Chondrocyte (in vitro differentiated cells): ENCODE measurements at regions not wholly inside any gene's neighbourhood (a gene's known extent, or its start where the extent isn't known, plus 50 kb on each side); places are given as distances from the start of the nearest gene placed in this dataset.

ENCODE experiments used
- DNase-seq: peaks from one replicate; pipeline ENCODE4 v3.0.0; 2021; ENCODE audit warnings: mixed read lengths, low spot score
- H3K27ac Mint-ChIP-seq: one replicate; pipeline ENCODE4 v1.8.0; 2021; ENCODE audit warnings: mild to moderate bottlenecking, moderate library complexity, mixed read lengths; ENCODE audit not compliant: unreplicated experiment
- H3K27me3 Mint-ChIP-seq: 2 replicates; pipeline ENCODE4 v1.8.0; 2021; ENCODE audit warnings: low read depth, mixed read lengths
- H3K36me3 Mint-ChIP-seq: 2 replicates; pipeline ENCODE4 v1.8.0; 2021; ENCODE audit warnings: low read depth, mixed read lengths
- H3K4me1 Mint-ChIP-seq: 2 replicates; pipeline ENCODE4 v1.8.0; 2021; ENCODE audit warnings: low read depth, mild to moderate bottlenecking, mixed read lengths
- H3K4me3 Mint-ChIP-seq: one replicate; pipeline ENCODE4 v1.8.0; 2021; ENCODE audit warnings: mild to moderate bottlenecking, moderate library complexity, mixed read lengths; ENCODE audit not compliant: unreplicated experiment
- H3K9me3 Mint-ChIP-seq: 2 replicates; pipeline ENCODE4 v1.8.0; 2021; ENCODE audit warnings: low read depth, mixed read lengths
- TF ChIP-seq, protein P1 (sequence below): fragments of 200-600 bp; sonication (generic); IDR thresholded peaks from 2 replicates; pipeline ENCODE4 v1.5.0; 2021; ENCODE audit warnings: antibody characterized with exemption, mild to moderate bottlenecking, moderate library complexity

DNA sequence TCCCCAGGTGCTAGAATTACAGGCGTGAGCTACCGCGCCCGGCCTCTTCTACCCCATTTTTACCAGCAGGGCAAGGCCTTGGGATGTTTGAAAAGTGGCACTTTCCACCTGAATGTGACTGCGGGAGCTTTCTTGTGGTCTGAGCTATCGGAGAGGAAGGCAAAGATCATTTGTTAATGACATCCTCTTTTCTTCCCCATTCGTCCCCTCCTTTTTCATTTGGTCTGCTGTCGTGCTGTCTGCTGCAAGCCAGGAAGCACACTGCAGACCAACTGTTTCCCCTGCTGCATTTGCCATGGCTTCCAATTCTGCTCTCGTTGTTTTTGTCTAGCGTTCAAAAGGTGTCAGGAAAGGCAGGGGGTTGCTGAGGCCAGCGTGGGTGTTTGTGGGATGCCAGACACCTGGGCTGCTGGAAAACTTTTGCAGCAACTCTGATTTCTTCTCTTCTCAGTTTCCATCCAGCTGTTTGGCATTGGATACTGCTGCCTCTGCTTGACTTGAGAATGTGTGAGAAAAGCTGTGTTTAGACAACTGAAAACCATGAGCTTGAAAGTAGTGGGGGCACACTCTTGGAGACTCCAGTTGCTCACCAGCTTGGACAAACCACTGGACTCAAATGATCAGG, 196.4 kb upstream of the MSX2 start:
- H3K4me3 Mint-ChIP-seq = no peak overlapping the region
- no peak for DNase-seq
- H3K36me3 Mint-ChIP-seq = no peaks in the 10 kb centered on the region
- H3K27ac Mint-ChIP-seq = no peak overlapping the region
- peaks cover 21% of the 10 kb centered on the region for H3K4me1 Mint-ChIP-seq
- H3K9me3 Mint-ChIP-seq = no peaks in the 10 kb centered on the region
- H3K27me3 Mint-ChIP-seq = no peaks in the 10 kb centered on the region
- TF ChIP-seq, protein P1, sequence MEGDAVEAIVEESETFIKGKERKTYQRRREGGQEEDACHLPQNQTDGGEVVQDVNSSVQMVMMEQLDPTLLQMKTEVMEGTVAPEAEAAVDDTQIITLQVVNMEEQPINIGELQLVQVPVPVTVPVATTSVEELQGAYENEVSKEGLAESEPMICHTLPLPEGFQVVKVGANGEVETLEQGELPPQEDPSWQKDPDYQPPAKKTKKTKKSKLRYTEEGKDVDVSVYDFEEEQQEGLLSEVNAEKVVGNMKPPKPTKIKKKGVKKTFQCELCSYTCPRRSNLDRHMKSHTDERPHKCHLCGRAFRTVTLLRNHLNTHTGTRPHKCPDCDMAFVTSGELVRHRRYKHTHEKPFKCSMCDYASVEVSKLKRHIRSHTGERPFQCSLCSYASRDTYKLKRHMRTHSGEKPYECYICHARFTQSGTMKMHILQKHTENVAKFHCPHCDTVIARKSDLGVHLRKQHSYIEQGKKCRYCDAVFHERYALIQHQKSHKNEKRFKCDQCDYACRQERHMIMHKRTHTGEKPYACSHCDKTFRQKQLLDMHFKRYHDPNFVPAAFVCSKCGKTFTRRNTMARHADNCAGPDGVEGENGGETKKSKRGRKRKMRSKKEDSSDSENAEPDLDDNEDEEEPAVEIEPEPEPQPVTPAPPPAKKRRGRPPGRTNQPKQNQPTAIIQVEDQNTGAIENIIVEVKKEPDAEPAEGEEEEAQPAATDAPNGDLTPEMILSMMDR = no peak

DNA sequence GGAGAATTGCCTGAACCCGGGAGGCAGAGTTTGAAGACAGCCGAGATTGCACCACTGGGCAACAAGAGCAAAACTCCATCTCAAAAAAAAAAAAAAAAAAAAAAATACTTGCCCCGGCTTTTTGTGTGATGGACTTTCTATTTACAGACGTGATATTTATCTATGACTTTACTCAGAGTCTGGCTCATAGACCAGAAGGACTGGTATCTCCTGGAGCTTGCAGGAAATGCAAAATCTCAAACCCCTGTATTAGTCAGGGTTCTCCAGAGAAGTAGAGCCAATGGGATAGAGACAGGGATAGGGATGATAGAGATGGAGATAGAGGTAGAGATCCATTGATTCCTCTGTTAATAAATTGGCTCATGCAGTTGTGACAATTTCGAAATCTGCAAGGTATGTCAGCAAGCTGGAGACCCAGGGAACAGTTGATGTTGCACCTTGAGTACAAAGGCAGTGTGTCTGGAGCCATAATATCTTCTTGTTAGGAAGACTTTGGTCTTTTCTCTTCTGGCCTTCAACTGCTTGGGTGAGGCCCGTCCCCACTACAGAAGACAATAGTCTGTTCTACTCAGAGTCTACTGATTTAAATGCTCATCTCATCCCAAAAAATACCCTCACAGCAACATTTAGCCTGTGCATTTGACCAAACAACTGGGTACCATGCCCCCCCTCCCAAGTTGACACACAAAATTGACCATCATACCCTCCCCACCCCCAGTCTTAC, 195.4 kb upstream of the MSX2 start:
- H3K4me3 Mint-ChIP-seq = no peak overlapping the region
- H3K36me3 Mint-ChIP-seq = no peaks in the 10 kb centered on the region
- no peak overlapping the region for H3K27ac Mint-ChIP-seq
- TF ChIP-seq, protein P1 = no peak
- peaks cover 30% of the 10 kb centered on the region for H3K4me1 Mint-ChIP-seq
- no peak for DNase-seq
- H3K9me3 Mint-ChIP-seq = no peaks in the 10 kb centered on the region
- H3K27me3 Mint-ChIP-seq = no peaks in the 10 kb centered on the region

DNA sequence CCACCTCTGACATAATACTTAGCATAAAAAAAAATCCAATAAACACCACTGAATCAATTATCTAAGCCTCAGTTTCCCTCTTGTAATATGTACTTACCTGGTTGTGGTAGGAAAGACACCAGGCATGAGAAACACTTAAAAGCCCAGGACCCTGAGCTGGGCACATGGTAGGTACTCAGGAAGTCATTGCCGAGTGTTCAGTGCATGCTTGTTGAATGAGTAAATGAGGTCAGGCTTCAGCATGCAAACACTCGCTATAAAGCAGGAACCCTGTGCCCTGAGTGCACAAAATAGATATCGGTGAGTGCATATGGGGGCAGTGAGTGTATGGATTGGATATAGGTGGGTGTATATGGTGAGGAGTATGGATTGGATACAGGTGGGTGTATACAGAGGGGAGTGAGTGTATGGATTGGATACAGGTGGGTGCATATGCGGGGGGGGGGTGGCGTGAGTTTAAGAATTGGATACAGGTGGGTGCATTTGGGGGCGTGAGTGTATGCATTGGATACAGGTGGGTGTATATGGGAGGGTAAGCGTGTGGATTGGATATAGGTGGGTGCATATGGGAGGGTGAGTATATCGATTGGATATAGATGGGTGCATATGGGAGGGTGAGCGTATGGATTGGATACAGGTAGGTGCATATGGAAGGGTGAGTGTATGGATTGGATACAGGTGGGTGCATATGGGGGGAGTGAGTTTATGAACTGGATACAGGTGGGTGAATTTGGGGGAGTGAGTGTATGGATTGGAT, 194.3 kb upstream of the MSX2 start:
- no peak overlapping the region for H3K4me3 Mint-ChIP-seq
- peaks cover 34% of the 10 kb centered on the region for H3K4me1 Mint-ChIP-seq
- no peaks in the 10 kb centered on the region for H3K36me3 Mint-ChIP-seq
- TF ChIP-seq, protein P1 = no peak
- DNase-seq = no peak
- no peak overlapping the region for H3K27ac Mint-ChIP-seq
- H3K27me3 Mint-ChIP-seq = no peaks in the 10 kb centered on the region
- no peaks in the 10 kb centered on the region for H3K9me3 Mint-ChIP-seq

DNA sequence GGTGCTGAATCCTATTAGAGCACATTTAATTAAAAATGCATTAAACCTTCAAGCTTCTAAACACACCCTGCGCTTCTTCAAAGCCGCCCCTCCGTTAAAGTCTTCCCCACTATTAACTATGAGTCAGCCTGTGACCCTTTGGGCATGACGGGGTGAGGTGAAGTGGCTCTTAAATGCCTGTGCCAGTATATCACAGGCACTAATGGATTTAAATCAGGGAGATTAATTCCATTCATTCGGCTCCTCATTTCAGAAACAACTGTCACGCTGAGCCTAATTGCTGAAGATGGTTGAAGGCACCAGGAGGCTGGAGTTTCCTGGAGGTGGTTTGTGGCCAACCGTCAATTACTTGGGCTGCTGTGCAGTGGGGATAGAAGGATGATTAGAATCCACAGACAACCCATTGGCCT, 192.6 kb upstream of the MSX2 start:
- no peak for DNase-seq
- peak overlapping the region; percentile 59 for H3K27ac Mint-ChIP-seq
- TF ChIP-seq, protein P1 = no peak
- no peaks in the 10 kb centered on the region for H3K36me3 Mint-ChIP-seq
- no peak overlapping the region for H3K4me3 Mint-ChIP-seq
- H3K9me3 Mint-ChIP-seq = no peaks in the 10 kb centered on the region
- H3K27me3 Mint-ChIP-seq = no peaks in the 10 kb centered on the region
- peaks cover 31% of the 10 kb centered on the region for H3K4me1 Mint-ChIP-seq
